Mammary epithelial cell (primary cell): ENCODE measurements at regions not wholly inside any gene's neighbourhood (a gene's known extent, or its start where the extent isn't known, plus 50 kb on each side); places are given as distances from the start of the nearest gene placed in this dataset.

ENCODE experiments used
- EZH2 ChIP-seq: IDR thresholded peaks from 2 replicates; pipeline ENCODE4 v1.6.1; 2012; ENCODE audit warnings: low read length, inconsistent platforms, borderline replicate concordance
- TF ChIP-seq, protein P1 (sequence below), 2 donors: IDR thresholded peaks in 1 of 2; conservative IDR thresholded peaks in 1 of 2; 2 replicates each; pipeline ENCODE4 v1.5.1; 2011 to 2012; ENCODE audit warnings: inconsistent platforms in 2 of 2, low read length in 2 of 2, mild to moderate bottlenecking in 2 of 2, control low read depth in 1 of 2, low read depth in 1 of 2; ENCODE audit not compliant: insufficient read depth in 1 of 2; ENCODE audit errors: extremely low read depth in 1 of 2

DNA sequence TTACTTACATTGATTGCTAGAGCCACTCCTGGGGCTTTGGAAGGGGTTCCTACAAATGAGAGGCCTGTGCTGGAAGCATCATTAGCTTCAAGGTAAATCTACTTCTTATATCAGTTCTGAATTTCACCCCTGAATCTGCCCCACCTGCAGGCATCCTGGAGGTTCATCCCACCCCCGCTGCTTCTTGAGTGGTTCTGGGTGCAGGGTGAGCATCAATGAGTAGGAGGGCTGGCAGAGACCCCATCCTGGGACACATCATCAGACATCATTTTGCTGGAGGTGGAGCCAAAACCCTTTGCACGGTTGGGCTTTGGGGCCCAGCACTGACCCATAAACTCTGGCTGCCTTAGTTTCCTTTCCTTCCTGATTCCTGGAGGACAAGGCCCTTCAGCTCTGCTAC, 143.7 kb downstream of the PTPN20 start:
- TF ChIP-seq, protein P1, sequence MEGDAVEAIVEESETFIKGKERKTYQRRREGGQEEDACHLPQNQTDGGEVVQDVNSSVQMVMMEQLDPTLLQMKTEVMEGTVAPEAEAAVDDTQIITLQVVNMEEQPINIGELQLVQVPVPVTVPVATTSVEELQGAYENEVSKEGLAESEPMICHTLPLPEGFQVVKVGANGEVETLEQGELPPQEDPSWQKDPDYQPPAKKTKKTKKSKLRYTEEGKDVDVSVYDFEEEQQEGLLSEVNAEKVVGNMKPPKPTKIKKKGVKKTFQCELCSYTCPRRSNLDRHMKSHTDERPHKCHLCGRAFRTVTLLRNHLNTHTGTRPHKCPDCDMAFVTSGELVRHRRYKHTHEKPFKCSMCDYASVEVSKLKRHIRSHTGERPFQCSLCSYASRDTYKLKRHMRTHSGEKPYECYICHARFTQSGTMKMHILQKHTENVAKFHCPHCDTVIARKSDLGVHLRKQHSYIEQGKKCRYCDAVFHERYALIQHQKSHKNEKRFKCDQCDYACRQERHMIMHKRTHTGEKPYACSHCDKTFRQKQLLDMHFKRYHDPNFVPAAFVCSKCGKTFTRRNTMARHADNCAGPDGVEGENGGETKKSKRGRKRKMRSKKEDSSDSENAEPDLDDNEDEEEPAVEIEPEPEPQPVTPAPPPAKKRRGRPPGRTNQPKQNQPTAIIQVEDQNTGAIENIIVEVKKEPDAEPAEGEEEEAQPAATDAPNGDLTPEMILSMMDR (conservative IDR thresholded peaks at IDR 0.05 in 1 of 2, IDR thresholded peaks at IDR 0.05 in 1 of 2; ENCODE audit: extremely low read depth in 1 of 2, insufficient read depth in 1 of 2, low read depth in 1 of 2, low read length in 2 of 2), result no peak
- TF ChIP-seq EZH2, result no peak
